ENCODE measurements at regions not wholly inside any gene's neighbourhood (a gene's known extent, or its start where the extent isn't known, plus 50 kb on each side); places are given as distances from the start of the nearest gene placed in this dataset.
A peak's percentile ranks its signal among the peaks of the same experiment; 100 is the strongest.

DNA sequence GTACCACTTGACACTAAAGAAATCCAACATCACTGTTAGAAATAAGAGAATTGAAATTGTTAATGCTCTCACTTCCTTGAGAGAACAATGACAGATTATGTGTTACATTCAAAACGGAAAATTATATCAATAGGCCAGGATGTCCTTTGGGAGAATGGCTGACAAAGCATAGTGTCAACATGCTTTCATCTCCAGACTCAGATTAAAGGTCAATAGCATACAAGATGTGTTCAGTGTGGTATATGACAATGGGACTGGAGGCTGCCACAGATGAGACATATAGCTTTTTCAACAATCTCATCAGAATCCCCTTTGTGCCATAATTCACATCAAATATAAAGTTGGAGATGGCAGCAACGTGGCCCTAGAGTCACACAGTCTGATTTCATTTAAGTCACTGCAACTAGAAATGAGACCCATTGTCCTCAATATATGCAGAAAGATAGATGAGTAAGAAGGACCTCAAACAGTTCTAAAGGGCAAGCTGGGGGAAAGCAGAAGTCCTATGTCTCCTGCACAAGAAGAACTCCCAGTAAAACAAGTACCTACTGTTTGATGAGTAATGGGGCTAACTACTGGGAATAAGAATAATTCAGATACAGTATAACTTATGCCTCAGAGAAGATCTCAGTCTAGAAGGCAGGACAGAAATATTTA lies 327.9 kb downstream of the TTLL7 start:
- no peaks in the 10 kb centered on the region for H3K9me3 ChIP-seq (ENCODE audit: control insufficient read depth in 2 of 2, insufficient read depth in 1 of 2, low read depth in 1 of 2, low read length in 1 of 2)
- H3K4me1 ChIP-seq (ENCODE audit: control insufficient read depth in 2 of 2, insufficient read depth in 2 of 2, low read length in 1 of 2): no peaks in the 10 kb centered on the region
- no peaks in the 10 kb centered on the region for H3K36me3 ChIP-seq (ENCODE audit: control insufficient read depth in 2 of 2, insufficient read depth in 2 of 2, low read length in 1 of 2)
- H3K4me3 ChIP-seq (ENCODE audit: low read depth in 1 of 2, low read length in 2 of 2): no peak overlapping the region
- H3K27ac ChIP-seq (ENCODE audit: low read depth in 2 of 2, low read length in 1 of 2): no peak overlapping the region
- WGBS, 2 donors: 55 to 63% methylated on average over 2 of the region's 2 CpGs
- no peaks in the 10 kb centered on the region for H3K27me3 ChIP-seq (ENCODE audit: control insufficient read depth in 1 of 2, insufficient read depth in 2 of 2, low read length in 2 of 2)

DNA sequence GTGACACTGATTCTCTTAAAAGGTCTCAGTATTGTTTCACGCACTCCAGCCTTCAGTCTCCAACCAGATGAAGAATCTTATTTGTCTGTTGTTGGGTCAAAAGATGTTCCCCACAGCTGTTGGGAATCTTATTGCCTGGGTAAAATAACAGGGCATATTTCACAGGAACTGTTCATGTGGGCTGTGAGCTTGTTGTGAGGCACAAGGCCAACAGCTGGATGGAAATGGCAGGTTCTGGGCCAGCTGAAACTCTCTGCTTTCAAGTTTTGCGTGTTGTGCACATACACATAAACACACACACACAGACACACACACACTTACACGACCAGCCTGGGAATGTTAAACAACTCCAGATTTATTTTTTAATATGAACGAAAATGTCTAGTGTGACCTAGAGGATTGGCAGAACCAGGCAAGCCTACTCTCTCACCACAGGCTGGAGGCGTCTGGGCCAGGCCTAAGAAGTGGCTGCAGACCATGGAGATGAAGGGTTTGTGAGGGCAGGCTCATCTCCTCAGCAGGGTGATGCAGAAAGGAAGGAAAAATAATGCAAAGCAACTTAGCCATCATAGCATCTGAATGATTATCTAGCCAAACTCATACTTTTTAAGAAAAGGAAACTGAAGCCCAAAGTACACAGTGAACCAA lies 357.0 kb downstream of the TTLL7 start:
- H3K4me1 ChIP-seq (ENCODE audit: control insufficient read depth in 2 of 2, insufficient read depth in 2 of 2, low read length in 1 of 2): no peaks in the 10 kb centered on the region
- no peaks in the 10 kb centered on the region for H3K36me3 ChIP-seq (ENCODE audit: control insufficient read depth in 2 of 2, insufficient read depth in 2 of 2, low read length in 1 of 2)
- H3K4me3 ChIP-seq (ENCODE audit: low read depth in 1 of 2, low read length in 2 of 2): no peak overlapping the region
- peak overlapping the region; percentile 3 to 53 for H3K27ac ChIP-seq (ENCODE audit: low read depth in 2 of 2, low read length in 1 of 2)
- no peaks in the 10 kb centered on the region for H3K27me3 ChIP-seq (ENCODE audit: control insufficient read depth in 1 of 2, insufficient read depth in 2 of 2, low read length in 2 of 2)
- 43 to 48% methylated on average over 5 of the region's 5 CpGs for WGBS, 2 donors
- H3K9me3 ChIP-seq (ENCODE audit: control insufficient read depth in 2 of 2, insufficient read depth in 1 of 2, low read depth in 1 of 2, low read length in 1 of 2): no peaks in the 10 kb centered on the region

DNA sequence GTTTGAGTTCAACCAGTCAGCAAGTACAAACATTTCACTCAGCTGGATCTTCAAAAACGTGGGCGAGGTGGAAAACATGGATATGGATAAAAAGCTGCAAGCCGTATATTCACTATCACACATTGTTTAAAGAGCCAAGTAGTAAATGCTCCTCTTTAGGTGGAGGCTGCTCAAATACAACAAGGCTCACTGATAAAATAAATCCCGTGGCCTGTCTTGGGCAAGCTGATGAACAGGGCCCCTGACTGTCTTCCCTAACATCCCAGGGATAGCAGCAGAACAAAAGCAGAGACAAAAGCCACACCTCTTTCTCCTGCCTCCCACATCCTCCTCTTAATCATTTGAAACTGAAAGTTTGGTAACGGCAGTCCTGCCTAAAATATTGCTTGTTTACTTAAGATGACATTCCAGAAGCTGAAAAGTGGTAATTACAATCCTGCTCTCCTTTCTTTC lies 357.7 kb downstream of the TTLL7 start:
- Histone ChIP-seq H3K4me3 (ENCODE audit: low read depth in 1 of 2, low read length in 2 of 2) (no peak overlapping the region), H3K27ac (ENCODE audit: low read depth in 2 of 2, low read length in 1 of 2) (peak overlapping the region in 1 of 2 donors; percentile 3), H3K9me3 (ENCODE audit: control insufficient read depth in 2 of 2, insufficient read depth in 1 of 2, low read depth in 1 of 2, low read length in 1 of 2) (no peaks in the 10 kb centered on the region), H3K4me1 (ENCODE audit: control insufficient read depth in 2 of 2, insufficient read depth in 2 of 2, low read length in 1 of 2) (no peaks in the 10 kb centered on the region), H3K36me3 (ENCODE audit: control insufficient read depth in 2 of 2, insufficient read depth in 2 of 2, low read length in 1 of 2) (no peaks in the 10 kb centered on the region), H3K27me3 (ENCODE audit: control insufficient read depth in 1 of 2, insufficient read depth in 2 of 2, low read length in 2 of 2) (no peaks in the 10 kb centered on the region)
- 21 to 26% methylated on average over 5 of the region's 5 CpGs for WGBS, 2 donors

DNA sequence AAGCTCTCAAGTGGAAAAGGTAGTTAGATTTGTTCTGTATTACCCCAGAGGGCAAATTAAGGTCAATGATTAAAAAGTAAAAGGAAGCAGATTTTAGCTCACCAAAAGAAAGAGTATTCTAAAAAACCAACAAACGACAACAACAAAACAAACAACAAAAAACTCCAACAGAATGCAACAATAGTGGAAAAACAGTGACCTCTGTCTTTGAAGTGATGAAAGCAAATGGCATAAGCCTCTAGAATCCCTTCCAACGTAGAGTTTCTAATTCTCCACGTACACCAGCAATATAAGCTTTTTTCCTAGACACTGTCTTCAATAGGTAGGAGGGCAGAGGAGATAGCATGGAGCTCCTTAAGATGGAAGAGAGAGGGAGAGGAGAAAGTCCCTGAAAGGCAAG lies 359.1 kb downstream of the TTLL7 start:
- Histone ChIP-seq H3K27ac (ENCODE audit: low read depth in 2 of 2, low read length in 1 of 2) (no peak overlapping the region), H3K4me3 (ENCODE audit: low read depth in 1 of 2, low read length in 2 of 2) (no peak overlapping the region), H3K9me3 (ENCODE audit: control insufficient read depth in 2 of 2, insufficient read depth in 1 of 2, low read depth in 1 of 2, low read length in 1 of 2) (no peaks in the 10 kb centered on the region), H3K27me3 (ENCODE audit: control insufficient read depth in 1 of 2, insufficient read depth in 2 of 2, low read length in 2 of 2) (no peaks in the 10 kb centered on the region), H3K36me3 (ENCODE audit: control insufficient read depth in 2 of 2, insufficient read depth in 2 of 2, low read length in 1 of 2) (no peaks in the 10 kb centered on the region), H3K4me1 (ENCODE audit: control insufficient read depth in 2 of 2, insufficient read depth in 2 of 2, low read length in 1 of 2) (no peaks in the 10 kb centered on the region)
- 86 to 95% methylated on average over 3 of the region's 3 CpGs for WGBS, 2 donors

DNA sequence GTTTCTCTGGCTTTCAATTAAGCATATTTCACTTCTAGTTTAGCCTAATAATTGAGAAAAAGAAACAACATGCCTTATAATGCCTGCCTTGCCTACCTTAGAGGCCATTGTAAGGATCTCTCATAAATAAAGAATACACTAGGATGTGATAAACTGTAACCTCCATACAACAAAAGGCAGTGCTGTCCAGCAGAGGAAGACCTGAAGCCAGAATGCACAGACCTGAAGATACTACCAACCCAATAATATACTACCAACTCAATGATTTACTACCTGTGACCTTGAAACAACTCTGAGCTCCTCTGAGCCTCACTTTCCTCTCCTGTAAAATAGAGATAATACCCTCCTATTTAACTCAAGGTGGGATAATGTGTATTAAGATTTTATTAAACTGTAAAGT lies 361.3 kb downstream of the TTLL7 start:
- no peak overlapping the region for H3K27ac ChIP-seq (ENCODE audit: low read depth in 2 of 2, low read length in 1 of 2)
- no peaks in the 10 kb centered on the region for H3K36me3 ChIP-seq (ENCODE audit: control insufficient read depth in 2 of 2, insufficient read depth in 2 of 2, low read length in 1 of 2)
- no peaks in the 10 kb centered on the region for H3K27me3 ChIP-seq (ENCODE audit: control insufficient read depth in 1 of 2, insufficient read depth in 2 of 2, low read length in 2 of 2)
- no peak overlapping the region for H3K4me3 ChIP-seq (ENCODE audit: low read depth in 1 of 2, low read length in 2 of 2)
- no peaks in the 10 kb centered on the region for H3K9me3 ChIP-seq (ENCODE audit: control insufficient read depth in 2 of 2, insufficient read depth in 1 of 2, low read depth in 1 of 2, low read length in 1 of 2)
- no peaks in the 10 kb centered on the region for H3K4me1 ChIP-seq (ENCODE audit: control insufficient read depth in 2 of 2, insufficient read depth in 2 of 2, low read length in 1 of 2)

DNA sequence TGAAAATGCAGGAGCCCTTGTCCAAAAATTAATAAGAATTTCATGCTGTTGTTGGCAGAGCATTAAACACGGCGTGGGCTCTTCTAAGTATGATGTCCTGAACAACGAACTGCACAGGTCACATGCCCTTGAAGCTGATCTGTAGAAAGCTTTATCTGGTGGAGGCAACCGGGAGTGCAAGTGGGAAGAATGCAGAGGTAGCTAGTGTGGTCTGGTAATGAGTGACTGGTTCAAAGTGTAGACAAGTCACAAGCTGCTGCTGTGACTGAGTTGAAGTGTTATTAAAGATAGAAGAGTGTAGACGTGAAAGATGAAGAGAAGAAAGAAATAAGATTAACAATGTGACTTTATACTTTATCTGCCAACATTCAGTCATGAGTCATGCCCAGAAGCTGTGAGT lies 361.9 kb downstream of the TTLL7 start:
- 73 to 80% methylated on average over 5 of the region's 5 CpGs for WGBS, 2 donors
- H3K4me1 ChIP-seq (ENCODE audit: control insufficient read depth in 2 of 2, insufficient read depth in 2 of 2, low read length in 1 of 2): no peaks in the 10 kb centered on the region
- no peak overlapping the region for H3K27ac ChIP-seq (ENCODE audit: low read depth in 2 of 2, low read length in 1 of 2)
- no peak overlapping the region for H3K4me3 ChIP-seq (ENCODE audit: low read depth in 1 of 2, low read length in 2 of 2)
- no peaks in the 10 kb centered on the region for H3K9me3 ChIP-seq (ENCODE audit: control insufficient read depth in 2 of 2, insufficient read depth in 1 of 2, low read depth in 1 of 2, low read length in 1 of 2)
- no peaks in the 10 kb centered on the region for H3K36me3 ChIP-seq (ENCODE audit: control insufficient read depth in 2 of 2, insufficient read depth in 2 of 2, low read length in 1 of 2)
- H3K27me3 ChIP-seq (ENCODE audit: control insufficient read depth in 1 of 2, insufficient read depth in 2 of 2, low read length in 2 of 2): no peaks in the 10 kb centered on the region

GRCh38 chr1:83632906-83633305 lies 366.0 kb downstream of the TTLL7 start:
- no peaks in the 10 kb centered on the region for H3K4me1 ChIP-seq (ENCODE audit: control insufficient read depth in 2 of 2, insufficient read depth in 2 of 2, low read length in 1 of 2)
- no peak overlapping the region for H3K4me3 ChIP-seq (ENCODE audit: low read depth in 1 of 2, low read length in 2 of 2)
- no peak overlapping the region for H3K27ac ChIP-seq (ENCODE audit: low read depth in 2 of 2, low read length in 1 of 2)
- no peaks in the 10 kb centered on the region for H3K27me3 ChIP-seq (ENCODE audit: control insufficient read depth in 1 of 2, insufficient read depth in 2 of 2, low read length in 2 of 2)
- 87 to 100% methylated on average over 1 of the region's 1 CpG for WGBS, 2 donors
- H3K36me3 ChIP-seq (ENCODE audit: control insufficient read depth in 2 of 2, insufficient read depth in 2 of 2, low read length in 1 of 2): no peaks in the 10 kb centered on the region
- H3K9me3 ChIP-seq (ENCODE audit: control insufficient read depth in 2 of 2, insufficient read depth in 1 of 2, low read depth in 1 of 2, low read length in 1 of 2): no peaks in the 10 kb centered on the region

DNA sequence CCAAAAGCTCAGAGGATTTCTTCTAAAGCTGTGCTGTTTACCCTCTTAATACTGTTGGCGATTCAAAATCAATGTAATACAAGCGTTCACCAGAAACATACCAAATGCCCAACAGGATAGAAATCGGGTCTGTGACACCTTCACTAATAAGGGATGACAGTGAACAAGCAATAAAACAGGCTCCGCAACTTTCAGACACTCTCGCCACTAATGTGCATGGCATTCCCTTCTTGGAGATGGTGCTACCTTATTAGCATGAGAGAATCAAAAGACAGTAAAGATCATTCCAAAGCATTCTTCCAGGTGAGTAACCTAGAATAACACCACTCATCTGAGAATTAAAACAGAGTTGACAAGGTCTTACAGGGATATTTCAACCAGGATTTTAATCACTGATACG lies 367.1 kb downstream of the TTLL7 start:
- Histone ChIP-seq H3K9me3 (ENCODE audit: control insufficient read depth in 2 of 2, insufficient read depth in 1 of 2, low read depth in 1 of 2, low read length in 1 of 2) (no peaks in the 10 kb centered on the region), H3K36me3 (ENCODE audit: control insufficient read depth in 2 of 2, insufficient read depth in 2 of 2, low read length in 1 of 2) (no peaks in the 10 kb centered on the region), H3K27ac (ENCODE audit: low read depth in 2 of 2, low read length in 1 of 2) (no peak overlapping the region), H3K4me1 (ENCODE audit: control insufficient read depth in 2 of 2, insufficient read depth in 2 of 2, low read length in 1 of 2) (no peaks in the 10 kb centered on the region), H3K4me3 (ENCODE audit: low read depth in 1 of 2, low read length in 2 of 2) (no peak overlapping the region), H3K27me3 (ENCODE audit: control insufficient read depth in 1 of 2, insufficient read depth in 2 of 2, low read length in 2 of 2) (no peaks in the 10 kb centered on the region)
- WGBS, 2 donors: 65 to 76% methylated on average over 6 of the region's 6 CpGs

DNA sequence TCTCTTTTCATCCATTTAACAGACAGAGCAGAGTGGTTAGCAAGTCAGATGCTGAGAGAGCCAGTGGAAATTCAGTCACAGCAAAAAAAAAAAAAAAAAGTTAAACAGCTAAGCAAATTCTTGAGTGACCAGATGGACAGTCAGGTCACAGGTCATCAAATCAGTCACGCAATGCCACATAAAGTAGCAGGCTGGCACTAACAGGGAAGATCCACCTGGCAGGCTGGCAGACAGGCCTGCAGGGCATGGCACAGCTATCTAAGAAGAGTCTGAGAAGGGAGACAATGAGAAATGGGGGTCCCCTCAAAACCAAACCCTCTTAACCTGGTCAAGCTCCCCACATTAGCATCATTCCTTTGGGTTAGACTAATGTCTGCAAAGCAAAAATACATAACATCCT lies 371.9 kb downstream of the TTLL7 start:
- H3K4me1 ChIP-seq (ENCODE audit: control insufficient read depth in 2 of 2, insufficient read depth in 2 of 2, low read length in 1 of 2): no peaks in the 10 kb centered on the region
- WGBS, 2 donors: 91 to 96% methylated on average over 1 of the region's 1 CpG
- H3K9me3 ChIP-seq (ENCODE audit: control insufficient read depth in 2 of 2, insufficient read depth in 1 of 2, low read depth in 1 of 2, low read length in 1 of 2): no peaks in the 10 kb centered on the region
- no peak overlapping the region for H3K4me3 ChIP-seq (ENCODE audit: low read depth in 1 of 2, low read length in 2 of 2)
- no peak overlapping the region for H3K27ac ChIP-seq (ENCODE audit: low read depth in 2 of 2, low read length in 1 of 2)
- H3K27me3 ChIP-seq (ENCODE audit: control insufficient read depth in 1 of 2, insufficient read depth in 2 of 2, low read length in 2 of 2): no peaks in the 10 kb centered on the region
- H3K36me3 ChIP-seq (ENCODE audit: control insufficient read depth in 2 of 2, insufficient read depth in 2 of 2, low read length in 1 of 2): no peaks in the 10 kb centered on the region

- Histone ChIP-seq H3K27me3 (ENCODE audit: control insufficient read depth in 1 of 2, insufficient read depth in 2 of 2, low read length in 2 of 2) (no peaks in the 10 kb centered on the region), H3K36me3 (ENCODE audit: control insufficient read depth in 2 of 2, insufficient read depth in 2 of 2, low read length in 1 of 2) (no peaks in the 10 kb centered on the region), H3K4me1 (ENCODE audit: control insufficient read depth in 2 of 2, insufficient read depth in 2 of 2, low read length in 1 of 2) (no peaks in the 10 kb centered on the region), H3K9me3 (ENCODE audit: control insufficient read depth in 2 of 2, insufficient read depth in 1 of 2, low read depth in 1 of 2, low read length in 1 of 2) (no peaks in the 10 kb centered on the region), H3K4me3 (ENCODE audit: low read depth in 1 of 2, low read length in 2 of 2) (no peak overlapping the region), H3K27ac (ENCODE audit: low read depth in 2 of 2, low read length in 1 of 2) (no peak overlapping the region)
- 42 to 50% methylated on average over 1 of the region's 1 CpG for WGBS, 2 donors
Measured at GRCh38 chr1:83626603-83627002, 372.3 kb downstream of the TTLL7 start.

Measured in esophagus (tissue), 2 donors.